Endothelial cell of umbilical vein (primary cell): ENCODE measurements at regions not wholly inside any gene's neighbourhood (a gene's known extent, or its start where the extent isn't known, plus 50 kb on each side); places are given as distances from the start of the nearest gene placed in this dataset.

ENCODE experiments used
- BruUV-seq: library from RNA; stranded (reverse); fragments of 400-500 nt; replicated peaks from 2 replicates; lab custom pipeline; 2021; lab: Mats Ljungman, UMichigan
- CTCF ChIA-PET: fragments of 300-600, 350-600 bp; sonication (Branson Sonifier 250); formaldehyde crosslinking; loops from one replicate; lab custom pipeline; 2021; ENCODE audit warnings: antibody characterized with exemption, inconsistent platforms; lab: Charles Lee
- POLR2A ChIA-PET: fragments of 300-600, 350-600 bp; sonication (Branson Sonifier 250); formaldehyde crosslinking; loops from one replicate; lab custom pipeline; 2021; ENCODE audit warnings: antibody characterized with exemption, inconsistent platforms; lab: Charles Lee
- DNase-seq: peaks from one replicate; pipeline ENCODE4 v3.0.0-alpha.2; 2011; ENCODE audit warnings: low read depth, low spot score
- FAIRE-seq: peaks from 2 replicates; lab custom pipeline; 2011; peaks lifted over from hg19 to GRCh38; lab: Jason Lieb, UNC
- H2AFZ ChIP-seq: 2 replicates; pipeline ENCODE4 v1.6.0; 2012; ENCODE audit warnings: low read depth, low read length, control low read depth, inconsistent platforms
- H3K27ac ChIP-seq: 2 replicates; pipeline ENCODE4 v1.5.1; 2011; ENCODE audit warnings: low read depth, mild to moderate bottlenecking, control low read depth, low read length, moderate library complexity; ENCODE audit not compliant: insufficient read depth
- H3K27me3 ChIP-seq, 2 experiments: 2 replicates each; pipeline versions ENCODE4 v1.6.0 to v1.6.1; 2011; ENCODE audit warnings: low read length in 2 of 2, mixed read lengths in 1 of 2; ENCODE audit not compliant: control insufficient read depth in 2 of 2, insufficient read depth in 2 of 2
- H3K36me3 ChIP-seq, 2 experiments: 2 replicates in 1 of 2; 3 replicates in 1 of 2; pipeline ENCODE4 v1.5.1; 2011; ENCODE audit warnings: low read length in 2 of 2, mild to moderate bottlenecking in 1 of 2, moderate library complexity in 1 of 2; ENCODE audit not compliant: control insufficient read depth in 2 of 2, insufficient read depth in 2 of 2; ENCODE audit errors: extremely low read depth in 1 of 2
- H3K4me1 ChIP-seq: 3 replicates; pipeline ENCODE4 v1.5.1; 2011; ENCODE audit warnings: mild to moderate bottlenecking, low read length; ENCODE audit not compliant: control insufficient read depth, insufficient read depth; ENCODE audit errors: extremely low read depth
- H3K4me2 ChIP-seq: 2 replicates; pipeline ENCODE4 v1.6.1; 2011; ENCODE audit warnings: low read length, control low read depth, mixed read lengths; ENCODE audit not compliant: insufficient read depth
- H3K4me3 ChIP-seq, 3 experiments: fragments of 200-600 bp in 1 of 3; sonication (generic), shearing (Covaris generic) in 1 of 3; replicated peaks in 1 of 3; 2 replicates each; pipeline ENCODE4 v1.5.1; 2011 to 2016; ENCODE audit warnings: control low read depth in 3 of 3, low read length in 3 of 3, mild to moderate bottlenecking in 2 of 3, inconsistent platforms in 1 of 3, low read depth in 1 of 3, moderate library complexity in 1 of 3; ENCODE audit not compliant: insufficient read depth in 1 of 3
- H3K79me2 ChIP-seq: 2 replicates; pipeline ENCODE4 v1.6.0; 2012; ENCODE audit warnings: low read length, inconsistent platforms; ENCODE audit not compliant: control insufficient read depth, insufficient read depth
- H3K9ac ChIP-seq: replicated peaks from 2 replicates; pipeline ENCODE3; 2011; ENCODE audit warnings: low read length, control low read depth; ENCODE audit not compliant: insufficient read depth; ENCODE audit errors: extremely low read depth
- H3K9me1 ChIP-seq: replicated peaks from 3 replicates; pipeline ENCODE4 v1.6.0; 2011; ENCODE audit warnings: mild to moderate bottlenecking, low read length; ENCODE audit not compliant: control insufficient read depth, insufficient read depth; ENCODE audit errors: extremely low read depth
- H3K9me3 ChIP-seq: replicated peaks from 2 replicates; pipeline ENCODE4 v1.5.1; 2012; ENCODE audit warnings: low read length, inconsistent platforms; ENCODE audit not compliant: control insufficient read depth, insufficient read depth
- H4K20me1 ChIP-seq: replicated peaks from 2 replicates; pipeline ENCODE3; 2011; ENCODE audit warnings: mild to moderate bottlenecking, low read length; ENCODE audit not compliant: control insufficient read depth, insufficient read depth; ENCODE audit errors: extremely low read depth
- FOS ChIP-seq: IDR thresholded peaks from 2 replicates; pipeline ENCODE4 v1.6.1; 2011; ENCODE audit warnings: mild to moderate bottlenecking, low read length, moderate library complexity, borderline replicate concordance; ENCODE audit not compliant: insufficient read depth
- GATA2 ChIP-seq: IDR thresholded peaks from 2 replicates; pipeline ENCODE4 v1.7.0; 2011; ENCODE audit warnings: low read depth, mild to moderate bottlenecking, moderate library complexity, mixed read lengths, low read length; ENCODE audit not compliant: insufficient read length, insufficient read depth
- JUN ChIP-seq: IDR thresholded peaks from 2 replicates; pipeline ENCODE4 v1.6.1; 2011; ENCODE audit warnings: borderline replicate concordance, low read depth; ENCODE audit not compliant: insufficient read length, insufficient read depth
- MAX ChIP-seq: IDR thresholded peaks from 2 replicates; pipeline ENCODE4 v1.6.1; 2011; ENCODE audit not compliant: insufficient read depth, insufficient read length
- MYC ChIP-seq: IDR thresholded peaks from one replicate; pipeline ENCODE4 v1.6.1; 2011; ENCODE audit warnings: mild to moderate bottlenecking, low read depth, low read length
- POLR2A ChIP-seq: IDR thresholded peaks from 2 replicates; pipeline ENCODE4 v1.6.1; 2012; ENCODE audit warnings: low read depth, mild to moderate bottlenecking, control low read depth, low read length
- POLR2AphosphoS5 ChIP-seq: IDR thresholded peaks from 2 replicates; pipeline ENCODE4 v1.6.1; 2012; ENCODE audit warnings: low read depth, mild to moderate bottlenecking, control low read depth, low read length, moderate library complexity; ENCODE audit not compliant: insufficient read depth
- dilution Hi-C: fragments of 300-500 bp; cut with MboI; formaldehyde crosslinking; loops from one replicate; pipeline ENCODE4 v1.15.0; 2019; ENCODE audit warnings: low sequenced_read_pairs; ENCODE audit not compliant: extremely low pct_ligation_motif_present
- intact Hi-C: fragments of 100-400 bp; cut with micrococcal nuclease; formaldehyde crosslinking; loops from one replicate; pipeline ENCODE4 v1.10.0; 2022
- TF ChIP-seq, protein P1 (sequence below), 2 donors: IDR thresholded peaks; 1 replicate in 1 of 2; 2 replicates in 1 of 2; pipeline ENCODE4 v1.5.1; 2011; ENCODE audit warnings: low read length in 2 of 2, mild to moderate bottlenecking in 2 of 2, moderate library complexity in 2 of 2, control low read depth in 1 of 2, inconsistent platforms in 1 of 2, low read depth in 1 of 2; ENCODE audit not compliant: insufficient read depth in 1 of 2; ENCODE audit errors: extremely low read depth in 1 of 2

- Histone ChIP-seq H3K36me3 (no peaks in the 10 kb centered on the region), H3K9me1 (no peaks in the 10 kb centered on the region), H4K20me1 (no peaks in the 10 kb centered on the region), H3K27me3 (peaks cover 2 to 6% of the 10 kb centered on the region in 2 experiments), H3K4me2 (peak overlapping the region; percentile 37), H3K4me1 (no peaks in the 10 kb centered on the region), H3K9me3 (no peaks in the 10 kb centered on the region), H3K79me2 (no peaks in the 10 kb centered on the region), H3K9ac (no peak overlapping the region), H3K4me3 (no peak overlapping the region), H2AFZ (peak overlapping the region; percentile 16), H3K27ac (no peak overlapping the region)
- CTCF ChIA-PET = interaction anchor here (1.5 kb wide), 1 partner anchor 10 kb away, joined by 4 read pairs; no protein-coding TSS in a partner anchor
- dilution Hi-C loops (no loop called here), intact Hi-C loops (no loop called here)
- no peak for FAIRE-seq
- peak; percentile 33 for DNase-seq
- BruUV-seq = no TSS peak
- POLR2A ChIA-PET = no interaction called here
- TF ChIP-seq JUN (no peak), POLR2AphosphoS5 (no peak), POLR2A (no peak), MAX (no peak), GATA2 (no peak), FOS (no peak), MYC (no peak)
- TF ChIP-seq, protein P1, sequence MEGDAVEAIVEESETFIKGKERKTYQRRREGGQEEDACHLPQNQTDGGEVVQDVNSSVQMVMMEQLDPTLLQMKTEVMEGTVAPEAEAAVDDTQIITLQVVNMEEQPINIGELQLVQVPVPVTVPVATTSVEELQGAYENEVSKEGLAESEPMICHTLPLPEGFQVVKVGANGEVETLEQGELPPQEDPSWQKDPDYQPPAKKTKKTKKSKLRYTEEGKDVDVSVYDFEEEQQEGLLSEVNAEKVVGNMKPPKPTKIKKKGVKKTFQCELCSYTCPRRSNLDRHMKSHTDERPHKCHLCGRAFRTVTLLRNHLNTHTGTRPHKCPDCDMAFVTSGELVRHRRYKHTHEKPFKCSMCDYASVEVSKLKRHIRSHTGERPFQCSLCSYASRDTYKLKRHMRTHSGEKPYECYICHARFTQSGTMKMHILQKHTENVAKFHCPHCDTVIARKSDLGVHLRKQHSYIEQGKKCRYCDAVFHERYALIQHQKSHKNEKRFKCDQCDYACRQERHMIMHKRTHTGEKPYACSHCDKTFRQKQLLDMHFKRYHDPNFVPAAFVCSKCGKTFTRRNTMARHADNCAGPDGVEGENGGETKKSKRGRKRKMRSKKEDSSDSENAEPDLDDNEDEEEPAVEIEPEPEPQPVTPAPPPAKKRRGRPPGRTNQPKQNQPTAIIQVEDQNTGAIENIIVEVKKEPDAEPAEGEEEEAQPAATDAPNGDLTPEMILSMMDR (IDR thresholded peaks at IDR 0.05; ENCODE audit: extremely low read depth in 1 of 2, insufficient read depth in 1 of 2, low read depth in 1 of 2, low read length in 2 of 2) = no peak
Measured at GRCh38 chr18:24659827-24660720, 199.6 kb downstream of the HRH4 start.
